HAP-1 (cell line): ENCODE measurements at regions not wholly inside any gene's neighbourhood (a gene's known extent, or its start where the extent isn't known, plus 50 kb on each side); places are given as distances from the start of the nearest gene placed in this dataset.

Source experiments
- DNase-seq, 2 experiments: peaks; one replicate each; pipeline ENCODE4 v3.0.0-alpha.2; 2016 to 2020; ENCODE audit warnings: low spot score in 2 of 2
- H3K27me3 ChIP-seq: fragments of 250-450 bp; sonication (Bioruptor Pico); 2 replicates; pipeline ENCODE4 v1.5.1; 2020; ENCODE audit warnings: low read depth, mild to moderate bottlenecking, moderate library complexity
- H3K36me3 ChIP-seq: fragments of 250-450 bp; sonication (Bioruptor Pico); replicated peaks from 2 replicates; pipeline ENCODE4 v1.5.1; 2020; ENCODE audit warnings: mild to moderate bottlenecking
- H3K4me1 ChIP-seq: fragments of 250-450 bp; sonication (Bioruptor Pico); 2 replicates; pipeline ENCODE4 v1.5.1; 2020; ENCODE audit warnings: mild to moderate bottlenecking
- H3K4me3 ChIP-seq: fragments of 250-450 bp; sonication (Bioruptor Pico); 2 replicates; pipeline ENCODE4 v1.5.1; 2020; ENCODE audit warnings: mild to moderate bottlenecking, moderate library complexity
- H3K9me3 ChIP-seq: fragments of 250-450 bp; sonication (Bioruptor Pico); 2 replicates; pipeline ENCODE4 v1.5.1; 2020; ENCODE audit warnings: mild to moderate bottlenecking, moderate library complexity
- in situ Hi-C: fragments of 300-500 bp; cut with MboI; formaldehyde crosslinking; loops from 3 replicates; pipeline ENCODE4 v1.14.3; 2020; ENCODE audit warnings: low sequenced_read_pairs, inconsistent platforms, mixed read lengths

GRCh38 chr5:93649234-93649900, 66.3 kb downstream of the NR2F1 start:
- Histone ChIP-seq H3K36me3 (no peaks in the 10 kb centered on the region), H3K4me3 (no peak overlapping the region), H3K4me1 (no peaks in the 10 kb centered on the region), H3K27me3 (no peaks in the 10 kb centered on the region), H3K9me3 (no peaks in the 10 kb centered on the region)
- no peak for DNase-seq
- in situ Hi-C loops = no loop called here

DNA sequence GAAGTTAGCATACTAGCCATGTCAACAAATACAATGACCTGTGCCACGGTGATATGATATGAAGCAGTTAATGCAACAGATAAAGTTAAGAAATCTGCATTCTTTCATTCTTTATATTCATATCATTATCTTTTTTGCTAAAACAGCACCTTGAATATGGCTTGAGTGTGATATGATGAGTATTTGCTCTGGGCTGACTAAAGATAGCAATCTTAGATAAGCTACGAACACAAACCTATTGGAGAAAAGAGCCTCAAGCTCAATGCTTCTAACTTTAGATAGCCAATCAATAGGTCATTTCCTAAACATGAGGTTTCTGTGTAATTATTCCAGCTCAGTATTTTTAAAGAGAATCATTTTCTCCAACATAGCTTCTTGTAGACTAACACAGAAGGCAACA, 61.7 kb downstream of the NR2F1 start:
- DNase-seq = no peak
- in situ Hi-C loops = no loop called here
- no peaks in the 10 kb centered on the region for H3K4me1 ChIP-seq

More for the DNA sequence above, 61.7 kb downstream of the NR2F1 start:
- Histone ChIP-seq H3K4me3 (no peak overlapping the region), H3K9me3 (no peaks in the 10 kb centered on the region), H3K36me3 (no peaks in the 10 kb centered on the region), H3K27me3 (no peaks in the 10 kb centered on the region)
